ENCODE measurements at regions not wholly inside any gene's neighbourhood (a gene's known extent, or its start where the extent isn't known, plus 50 kb on each side); places are given as distances from the start of the nearest gene placed in this dataset.

GRCh38 chr1:214187121-214187900, 93.6 kb upstream of the SMYD2 start:
- TF ChIP-seq CTCF (conservative IDR thresholded peaks at IDR 0.05; ENCODE audit: low read depth in 2 of 2) = no peak
- TF ChIP-seq EZH2phosphoT487 (IDR thresholded peaks at IDR 0.05; ENCODE audit: unreplicated experiment) = peak; percentile 58
- TF ChIP-seq EZH2 (IDR thresholded peaks at IDR 0.05; ENCODE audit: low read depth, unreplicated experiment) = peak; percentile 58
- TF ChIP-seq REST (IDR thresholded peaks at IDR 0.05; ENCODE audit: unreplicated experiment) = no peak
- no peak for TF ChIP-seq STAT1 (IDR thresholded peaks at IDR 0.05; ENCODE audit: unreplicated experiment)
- no peak for TF ChIP-seq CREB1 (CRISPR knock-in tag; IDR thresholded peaks at IDR 0.05; ENCODE audit: low read depth)
- TF ChIP-seq POLR2AphosphoS5 (IDR thresholded peaks at IDR 0.05; ENCODE audit: low read depth) = no peak

All from GM23338 (cell line).